Eye (tissue), 1 donor: ENCODE measurements at regions not wholly inside any gene's neighbourhood (a gene's known extent, or its start where the extent isn't known, plus 50 kb on each side); places are given as distances from the start of the nearest gene placed in this dataset.

Experiments used
- DNase-seq: peaks from one replicate; pipeline ENCODE4 v3.0.0-alpha.2; 2015

- no peak for DNase-seq
These were observed 109.1 kb upstream of the TNS3 start for GRCh38 chr7:47690902-47691558.

GRCh38 chr7:47689558-47689957 lies 107.6 kb upstream of the TNS3 start:
- DNase-seq: no peak

- DNase-seq: peak; percentile 71
These were observed 106.6 kb upstream of the TNS3 start for GRCh38 chr7:47688311-47689100.

- no peak for DNase-seq
These were observed 103.9 kb upstream of the TNS3 start for GRCh38 chr7:47685712-47686376.

GRCh38 chr7:47685151-47685550 lies 103.2 kb upstream of the TNS3 start:
- DNase-seq: no peak

- no peak for DNase-seq
These were observed 102.8 kb upstream of the TNS3 start for GRCh38 chr7:47684728-47685127.

GRCh38 chr7:47683485-47683898 lies 101.6 kb upstream of the TNS3 start:
- no peak for DNase-seq

GRCh38 chr7:47682874-47683273 lies 101.0 kb upstream of the TNS3 start:
- DNase-seq: no peak

GRCh38 chr7:47681249-47681810 lies 99.4 kb upstream of the TNS3 start:
- no peak for DNase-seq

GRCh38 chr7:47678641-47679380 lies 96.9 kb upstream of the TNS3 start:
- no peak for DNase-seq

- DNase-seq: peak; percentile 30
These were observed 95.8 kb upstream of the TNS3 start for GRCh38 chr7:47677664-47678063.

GRCh38 chr7:47677093-47677492 lies 95.2 kb upstream of the TNS3 start:
- no peak for DNase-seq

GRCh38 chr7:47672977-47673381 lies 91.1 kb upstream of the TNS3 start:
- DNase-seq: no peak

- DNase-seq: no peak
These were observed 90.4 kb upstream of the TNS3 start for GRCh38 chr7:47672271-47672791.

- DNase-seq: no peak
These were observed 89.4 kb upstream of the TNS3 start for GRCh38 chr7:47671358-47671757.

- DNase-seq: no peak
These were observed 88.8 kb upstream of the TNS3 start for GRCh38 chr7:47670729-47671128.

GRCh38 chr7:47669901-47670384 lies 88.0 kb upstream of the TNS3 start:
- DNase-seq: no peak

GRCh38 chr7:47669178-47669891 lies 87.4 kb upstream of the TNS3 start:
- no peak for DNase-seq

GRCh38 chr7:47666164-47666862 lies 84.4 kb upstream of the TNS3 start:
- no peak for DNase-seq

- DNase-seq: no peak
These were observed 82.8 kb upstream of the TNS3 start for GRCh38 chr7:47664650-47665195.

GRCh38 chr7:47663851-47664250 lies 81.9 kb upstream of the TNS3 start:
- DNase-seq: no peak
